ENCODE measurements at regions not wholly inside any gene's neighbourhood (a gene's known extent, or its start where the extent isn't known, plus 50 kb on each side); places are given as distances from the start of the nearest gene placed in this dataset.

GRCh38 chr11:33643167-33643824, 57.3 kb downstream of the C11orf91 start:
- Histone ChIP-seq H3K36me3 (ENCODE audit: insufficient read depth, low read length) (peaks cover 44% of the 10 kb centered on the region), H2AFZ (ENCODE audit: low read length) (no peak overlapping the region), H3K9me3 (ENCODE audit: low read length) (peaks cover 7% of the 10 kb centered on the region; the same call in 1 of the 2 replicates), H3K4me2 (ENCODE audit: low read length) (no peak overlapping the region), H3K4me1 (ENCODE audit: insufficient read depth, low read length, poor library complexity, severe bottlenecking) (peaks cover 3% of the 10 kb centered on the region), H3K79me2 (ENCODE audit: insufficient read depth, low read depth, low read length) (no peaks in the 10 kb centered on the region), H3K27ac (ENCODE audit: low read depth, low read length, poor library complexity, severe bottlenecking) (no peak overlapping the region), H3K4me3 (ENCODE audit: low read depth, low read length, poor library complexity, severe bottlenecking) (no peak overlapping the region), H3K9me2 (ENCODE audit: insufficient read depth, low read length) (no peaks in the 10 kb centered on the region), H4K20me1 (ENCODE audit: insufficient read depth, low read length) (no peaks in the 10 kb centered on the region)
- TF ChIP-seq CTCF (conservative IDR thresholded peaks at IDR 0.05; ENCODE audit: low read length) (no peak), EZH2phosphoT487 (IDR thresholded peaks at IDR 0.05; ENCODE audit: borderline replicate concordance, low read depth, low read length) (no peak)
- CTCF ChIA-PET (ENCODE audit: unreplicated experiment), result no interaction called here
- intact Hi-C loops (cut with micrococcal nuclease; ENCODE audit: unreplicated experiment), result no loop called here
- no TSS peak for BruUV-seq (replicated peaks)
- no peak for DNase-seq (ENCODE audit: low spot score)
- POLR2A ChIA-PET, result no interaction called here

- no peak for TF ChIP-seq EZH2phosphoT487 (IDR thresholded peaks at IDR 0.05; ENCODE audit: borderline replicate concordance, low read depth, low read length)
- TF ChIP-seq CTCF (conservative IDR thresholded peaks at IDR 0.05; ENCODE audit: low read length), result no peak
- no peak overlapping the region for H3K4me3 ChIP-seq (ENCODE audit: low read depth, low read length, poor library complexity, severe bottlenecking)
- CTCF ChIA-PET (ENCODE audit: unreplicated experiment), result no interaction called here
- no peaks in the 10 kb centered on the region for H3K79me2 ChIP-seq (ENCODE audit: insufficient read depth, low read depth, low read length)
- H3K4me1 ChIP-seq (ENCODE audit: insufficient read depth, low read length, poor library complexity, severe bottlenecking), result peaks cover 3% of the 10 kb centered on the region
- H3K9me2 ChIP-seq (ENCODE audit: insufficient read depth, low read length), result no peaks in the 10 kb centered on the region
- POLR2A ChIA-PET, result no interaction called here
- no peak overlapping the region for H2AFZ ChIP-seq (ENCODE audit: low read length)
- intact Hi-C loops (cut with micrococcal nuclease; ENCODE audit: unreplicated experiment), result no loop called here
- H3K36me3 ChIP-seq (ENCODE audit: insufficient read depth, low read length), result peaks cover 45% of the 10 kb centered on the region
- H4K20me1 ChIP-seq (ENCODE audit: insufficient read depth, low read length), result no peaks in the 10 kb centered on the region
- H3K27ac ChIP-seq (ENCODE audit: low read depth, low read length, poor library complexity, severe bottlenecking), result no peak overlapping the region
- no TSS peak for BruUV-seq (replicated peaks)
- no peak for DNase-seq (ENCODE audit: low spot score)
- no peak overlapping the region for H3K4me2 ChIP-seq (ENCODE audit: low read length)
- peaks cover 7% of the 10 kb centered on the region; the same call in 1 of the 2 replicates for H3K9me3 ChIP-seq (ENCODE audit: low read length)
These were observed 58.0 kb downstream of the C11orf91 start for GRCh38 chr11:33642461-33643166.

Measured in OCI-LY7 (cell line).